Subcutaneous abdominal adipose tissue (tissue), 5 donors: ENCODE measurements at regions not wholly inside any gene's neighbourhood (a gene's known extent, or its start where the extent isn't known, plus 50 kb on each side); places are given as distances from the start of the nearest gene placed in this dataset.
"Not testable (repeated sequence)": the region's sequence is repeated elsewhere in the genome, so short reads cannot be mapped to it uniquely, and the experiment has no call there.

ENCODE experiments used
- H3K27ac ChIP-seq: one replicate; pipeline ENCODE4 v1.7.0; 2013; ENCODE audit warnings: low read depth, mild to moderate bottlenecking, inconsistent platforms, low read length, moderate library complexity
- H3K27me3 ChIP-seq, 5 donors: one replicate each; pipeline ENCODE4 v1.7.0; 2013; ENCODE audit warnings: low read length in 5 of 5, inconsistent platforms in 1 of 5; ENCODE audit not compliant: control insufficient read depth in 5 of 5, insufficient read depth in 4 of 5
- H3K36me3 ChIP-seq, 5 donors: one replicate each; pipeline ENCODE4 v1.7.0; 2013; ENCODE audit warnings: low read length in 5 of 5; ENCODE audit not compliant: control insufficient read depth in 5 of 5, insufficient read depth in 5 of 5
- H3K4me1 ChIP-seq, 5 donors: one replicate each; pipeline ENCODE4 v1.7.0; 2013; ENCODE audit warnings: low read length in 5 of 5, mild to moderate bottlenecking in 3 of 5, moderate library complexity in 1 of 5; ENCODE audit not compliant: control insufficient read depth in 5 of 5, insufficient read depth in 5 of 5
- H3K4me3 ChIP-seq, 5 donors: one replicate each; pipeline ENCODE4 v1.7.0; 2013; ENCODE audit warnings: low read length in 5 of 5, low read depth in 1 of 5
- H3K9ac ChIP-seq, 5 donors: one replicate each; pipeline ENCODE4 v1.7.0; 2013; ENCODE audit warnings: low read length in 5 of 5, mild to moderate bottlenecking in 4 of 5, moderate library complexity in 3 of 5
- H3K9me3 ChIP-seq, 5 donors: one replicate each; pipeline ENCODE4 v1.7.0; 2013; ENCODE audit warnings: low read length in 5 of 5; ENCODE audit not compliant: control insufficient read depth in 5 of 5
- donor health status: healthy.
- donor health status: healthy.
- donor health status: healthy.
- donor health status: healthy.
- donor health status: healthy.

DNA sequence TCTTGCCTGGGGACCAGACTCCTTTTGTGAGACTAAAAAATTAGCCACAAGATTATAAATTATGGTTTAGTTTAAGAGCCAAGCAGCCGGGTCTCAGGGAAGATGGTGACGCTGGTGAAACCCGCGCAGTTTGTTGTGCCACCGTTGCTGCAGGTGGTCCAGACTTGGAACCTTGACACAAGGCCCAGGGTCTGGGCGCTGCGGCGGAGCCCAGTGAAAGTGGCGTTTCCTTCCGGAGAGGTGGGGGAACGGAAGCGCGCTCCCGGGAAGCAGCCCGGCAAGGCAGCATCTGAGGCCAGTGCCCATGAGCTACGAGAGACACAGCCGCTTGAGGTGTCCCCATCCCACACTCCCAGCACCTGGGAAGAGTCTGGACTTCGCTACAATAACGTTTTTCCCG, 131.6 kb downstream of the SKIDA1 start:
- H3K27ac ChIP-seq: no peak overlapping the region
- H3K4me1 ChIP-seq: no peaks in the 10 kb centered on the region
- H3K27me3 ChIP-seq: peaks cover 0 to 2% (median 0%) of the 10 kb centered on the region in 5 donors
- no peaks in the 10 kb centered on the region for H3K36me3 ChIP-seq
- H3K4me3 ChIP-seq: no peak overlapping the region
- H3K9ac ChIP-seq: peak overlapping the region in 1 of 5 donors; percentile 48
- H3K9me3 ChIP-seq: peaks cover 0 to 6% (median 3%) of the 10 kb centered on the region in 5 donors

DNA sequence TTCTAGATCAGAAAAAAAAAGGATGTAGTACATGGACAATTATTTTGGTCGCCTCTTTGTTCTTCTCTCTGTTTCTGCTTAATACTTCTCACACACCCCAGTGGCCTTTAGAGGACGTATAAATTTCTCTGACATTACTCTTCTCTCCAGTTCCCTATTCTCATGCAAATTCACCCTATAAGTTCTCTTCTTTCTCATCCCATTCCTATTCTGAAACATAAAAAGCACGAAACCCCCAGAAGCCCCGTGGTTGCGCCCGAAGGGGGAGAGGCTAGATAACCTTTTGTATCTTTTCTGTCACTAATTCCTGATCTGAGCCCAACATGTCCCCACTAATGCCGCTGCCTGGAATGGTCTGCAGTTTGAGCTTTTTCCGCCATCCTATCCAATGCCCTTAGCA, 136.9 kb downstream of the SKIDA1 start:
- no peak overlapping the region for H3K4me3 ChIP-seq
- H3K36me3 ChIP-seq: no peaks in the 10 kb centered on the region
- H3K4me1 ChIP-seq: no peaks in the 10 kb centered on the region
- H3K27ac ChIP-seq: no peak overlapping the region
- no peaks in the 10 kb centered on the region for H3K27me3 ChIP-seq
- H3K9ac ChIP-seq: no peak overlapping the region
- no peaks in the 10 kb centered on the region for H3K9me3 ChIP-seq

DNA sequence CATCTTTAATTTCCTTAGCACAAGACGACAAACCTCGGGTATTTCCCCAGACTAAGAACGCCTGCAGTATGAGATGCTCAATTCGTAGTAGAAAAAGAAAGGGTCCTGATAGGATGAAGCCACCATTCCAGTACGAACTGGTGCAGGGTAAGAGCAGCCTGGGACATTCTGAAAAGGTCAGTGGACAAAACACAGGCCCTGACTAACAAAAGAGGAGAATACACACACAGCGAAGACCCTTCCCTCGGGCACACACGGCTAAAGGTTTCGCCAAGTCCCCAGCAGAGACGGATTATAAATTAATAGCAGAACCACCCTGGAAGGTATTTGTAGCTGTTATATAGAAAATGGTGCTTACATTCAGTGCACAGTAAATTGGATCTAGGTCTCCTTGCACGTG, 137.6 kb downstream of the SKIDA1 start:
- H3K9ac ChIP-seq: no peak overlapping the region
- no peak overlapping the region for H3K4me3 ChIP-seq
- H3K4me1 ChIP-seq: no peaks in the 10 kb centered on the region
- H3K9me3 ChIP-seq: no peaks in the 10 kb centered on the region
- no peak overlapping the region for H3K27ac ChIP-seq
- H3K27me3 ChIP-seq: no peaks in the 10 kb centered on the region
- no peaks in the 10 kb centered on the region for H3K36me3 ChIP-seq

DNA sequence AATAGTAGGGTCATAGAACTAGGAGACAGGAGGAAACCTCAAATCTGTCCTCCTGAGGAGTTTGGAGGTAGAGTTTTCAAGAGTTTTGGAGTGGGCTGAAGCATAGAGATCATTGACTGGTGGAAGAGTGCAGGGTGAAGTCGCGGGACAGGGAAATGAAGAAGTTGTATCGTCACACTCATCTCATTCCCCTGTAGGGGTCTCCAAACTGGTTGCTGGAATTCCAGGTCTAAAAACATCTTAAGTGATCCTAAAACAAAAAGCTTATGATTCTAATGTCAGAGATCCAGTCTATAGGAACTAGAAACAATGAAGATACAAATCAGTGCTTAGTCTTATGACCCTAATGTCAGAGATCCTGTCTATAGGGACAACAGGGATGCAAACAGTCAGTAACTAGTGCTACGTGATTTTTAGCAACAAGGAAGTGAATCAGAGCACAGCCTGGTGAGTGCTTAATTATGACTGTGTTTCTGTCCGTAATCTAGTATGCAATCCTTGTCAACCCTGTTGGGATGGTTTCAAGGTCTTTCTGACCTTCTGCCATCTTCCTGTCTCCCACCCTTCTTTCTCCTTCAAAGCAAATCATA, 139.4 kb downstream of the SKIDA1 start:
- Histone ChIP-seq H3K27ac (no peak overlapping the region), H3K27me3 (no peaks in the 10 kb centered on the region)

DNA sequence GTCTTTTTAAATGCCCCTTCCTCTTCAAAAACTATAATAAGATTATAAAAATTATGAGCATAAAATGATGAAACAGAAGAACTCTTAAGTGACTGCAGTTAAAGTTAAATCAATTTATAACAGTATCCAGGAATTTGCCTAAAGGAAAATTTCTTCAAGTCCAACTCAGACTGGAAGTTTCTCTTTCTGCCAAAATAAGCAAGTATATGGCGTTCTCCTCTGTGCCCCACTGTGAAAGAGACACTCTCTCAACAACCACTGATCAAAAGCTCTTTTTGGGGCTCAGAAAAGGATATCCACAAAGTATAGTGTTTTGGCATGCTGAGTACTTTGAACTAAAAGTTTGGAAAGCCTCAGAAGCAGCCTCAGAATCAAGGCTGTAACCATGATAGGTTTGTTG, 139.9 kb downstream of the SKIDA1 start:
- H3K36me3 ChIP-seq: no peaks in the 10 kb centered on the region
- no peaks in the 10 kb centered on the region for H3K9me3 ChIP-seq
- H3K27me3 ChIP-seq: no peaks in the 10 kb centered on the region
- no peak overlapping the region for H3K9ac ChIP-seq
- no peaks in the 10 kb centered on the region for H3K4me1 ChIP-seq
- no peak overlapping the region for H3K4me3 ChIP-seq
- H3K27ac ChIP-seq: no peak overlapping the region

More for the DNA sequence above, 139.4 kb downstream of the SKIDA1 start:
- no peaks in the 10 kb centered on the region for H3K4me1 ChIP-seq
- no peaks in the 10 kb centered on the region for H3K36me3 ChIP-seq
- H3K9me3 ChIP-seq: no peaks in the 10 kb centered on the region
- no peak overlapping the region for H3K4me3 ChIP-seq
- H3K9ac ChIP-seq: no peak overlapping the region

DNA sequence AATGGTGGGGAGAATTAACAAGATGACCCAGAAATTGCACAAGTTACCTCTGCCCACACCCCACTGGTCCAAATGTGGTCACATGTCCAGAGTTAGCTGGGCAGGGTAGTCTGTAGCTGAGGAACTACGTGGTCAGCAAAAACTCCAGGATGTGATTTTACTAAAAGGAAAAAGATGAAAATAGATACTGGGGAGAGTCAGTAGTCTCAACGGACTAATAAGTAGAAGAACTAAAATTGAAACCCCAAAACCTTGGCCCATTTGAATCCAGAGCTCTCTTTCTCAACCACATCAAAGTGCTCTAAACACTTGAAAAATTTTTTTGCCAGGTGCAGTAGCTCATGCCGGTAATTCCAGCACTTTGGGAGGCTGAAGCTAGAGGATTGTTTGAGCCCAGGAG, 146.3 kb downstream of the SKIDA1 start:
- H3K36me3 ChIP-seq: no peaks in the 10 kb centered on the region
- H3K27ac ChIP-seq: no peak overlapping the region
- no peaks in the 10 kb centered on the region for H3K4me1 ChIP-seq
- no peak overlapping the region for H3K9ac ChIP-seq
- no peaks in the 10 kb centered on the region for H3K9me3 ChIP-seq
- no peaks in the 10 kb centered on the region for H3K27me3 ChIP-seq
- H3K4me3 ChIP-seq: no peak overlapping the region

GRCh38 chr10:21375274-21375673, 150.2 kb downstream of the SKIDA1 start:
- not testable (repeated sequence) for H3K27me3 ChIP-seq, H3K36me3 ChIP-seq, H3K9me3 ChIP-seq, H3K27ac ChIP-seq, H3K9ac ChIP-seq, H3K4me3 ChIP-seq
- H3K4me1 ChIP-seq: peaks cover 0 to 10% (median 9%) of the 10 kb centered on the region in 5 donors

GRCh38 chr10:21373881-21374280, 151.6 kb downstream of the SKIDA1 start:
- H3K27ac ChIP-seq, H3K36me3 ChIP-seq, H3K27me3 ChIP-seq, H3K4me3 ChIP-seq, H3K9me3 ChIP-seq, H3K9ac ChIP-seq: not testable (repeated sequence)
- H3K4me1 ChIP-seq: peaks cover 0 to 10% (median 9%) of the 10 kb centered on the region in 5 donors

DNA sequence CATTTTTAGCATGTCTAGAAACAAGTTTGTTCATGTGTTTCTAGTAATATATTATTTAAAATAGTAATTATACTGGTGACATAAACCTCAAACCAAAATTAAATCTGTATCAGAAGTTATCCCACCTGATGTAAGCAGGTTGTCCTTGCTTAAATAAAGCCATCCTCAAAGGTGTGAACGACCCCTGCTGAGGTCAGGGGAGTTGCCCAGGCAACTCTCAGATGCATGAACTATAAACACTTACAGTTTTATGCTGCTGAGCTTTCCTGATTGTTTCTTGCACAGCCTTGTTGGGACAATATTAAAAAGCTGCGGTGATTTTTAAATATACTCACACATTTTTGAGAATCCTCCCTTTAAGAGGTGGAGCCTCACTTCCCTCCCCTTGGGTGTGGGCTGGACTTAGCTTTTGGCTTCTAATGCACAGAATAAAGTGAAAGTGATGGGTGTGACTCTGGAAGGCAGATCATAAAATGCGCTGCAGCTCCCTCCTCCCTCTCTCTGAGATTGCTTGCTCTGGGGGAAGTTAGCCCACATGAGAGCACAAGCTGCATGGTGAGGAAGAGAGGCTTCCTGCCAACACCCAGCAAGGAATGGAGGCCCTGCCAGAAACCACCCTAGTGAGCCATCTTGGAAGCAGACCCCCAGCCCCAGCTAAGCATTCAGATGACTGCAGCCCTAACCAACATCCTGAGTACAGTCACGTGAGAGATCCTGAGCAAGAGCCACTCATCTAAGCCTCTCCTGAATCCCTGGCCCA, 152.7 kb downstream of the SKIDA1 start:
- H3K36me3 ChIP-seq: no peaks in the 10 kb centered on the region
- H3K4me1 ChIP-seq: peaks cover 0 to 10% (median 9%) of the 10 kb centered on the region in 5 donors
- no peaks in the 10 kb centered on the region for H3K9me3 ChIP-seq
- peak overlapping the region; percentile 32 to 71 (median 60) for H3K4me3 ChIP-seq
- no peaks in the 10 kb centered on the region for H3K27me3 ChIP-seq
- no peak overlapping the region for H3K27ac ChIP-seq
- H3K9ac ChIP-seq: no peak overlapping the region

- Histone ChIP-seq H3K36me3 (no peaks in the 10 kb centered on the region), H3K9me3 (no peaks in the 10 kb centered on the region), H3K27me3 (no peaks in the 10 kb centered on the region), H3K4me3 (no peak overlapping the region), H3K9ac (no peak overlapping the region), H3K27ac (no peak overlapping the region), H3K4me1 (peaks cover 0 to 12% (median 10%) of the 10 kb centered on the region in 5 donors)
These were observed 155.8 kb downstream of the SKIDA1 start for GRCh38 chr10:21369697-21370096.
